C4-2B (cell line): ENCODE measurements at regions not wholly inside any gene's neighbourhood (a gene's known extent, or its start where the extent isn't known, plus 50 kb on each side); places are given as distances from the start of the nearest gene placed in this dataset.

Experiments used
- H3K27ac ChIP-seq: fragments of 450-650 bp; 2 replicates; pipeline ENCODE4 v1.5.1; 2017
- ZFX ChIP-seq: fragments of 450-650 bp; IDR thresholded peaks from 2 replicates; pipeline ENCODE4 v1.6.1; 2017
- TF ChIP-seq, protein P1 (sequence below): fragments of 450-650 bp; conservative IDR thresholded peaks from 2 replicates; pipeline ENCODE4 v1.5.1; 2017; ENCODE audit warnings: mild to moderate bottlenecking

DNA sequence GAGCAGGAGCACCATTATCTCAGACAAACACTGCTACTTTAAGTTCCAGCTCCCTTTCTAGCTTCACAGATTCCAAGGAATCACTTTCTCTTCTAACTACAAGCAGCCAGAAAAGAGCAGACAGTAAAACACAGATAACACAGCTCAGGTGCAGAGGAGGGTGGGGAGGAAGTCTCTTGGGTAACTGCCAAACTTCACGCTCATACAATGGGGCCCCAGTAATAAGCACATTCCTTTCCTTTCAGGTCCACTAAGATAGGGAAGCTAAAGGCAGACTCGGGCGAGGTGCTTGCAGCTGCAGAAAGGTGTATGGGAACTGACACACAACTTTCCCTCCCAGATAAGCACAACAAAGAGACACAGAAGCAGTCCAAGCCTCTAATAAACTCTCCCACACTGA, 69.2 kb upstream of the OR9G4 start:
- no peak overlapping the region for H3K27ac ChIP-seq
- no peak for TF ChIP-seq ZFX
- TF ChIP-seq, protein P1, sequence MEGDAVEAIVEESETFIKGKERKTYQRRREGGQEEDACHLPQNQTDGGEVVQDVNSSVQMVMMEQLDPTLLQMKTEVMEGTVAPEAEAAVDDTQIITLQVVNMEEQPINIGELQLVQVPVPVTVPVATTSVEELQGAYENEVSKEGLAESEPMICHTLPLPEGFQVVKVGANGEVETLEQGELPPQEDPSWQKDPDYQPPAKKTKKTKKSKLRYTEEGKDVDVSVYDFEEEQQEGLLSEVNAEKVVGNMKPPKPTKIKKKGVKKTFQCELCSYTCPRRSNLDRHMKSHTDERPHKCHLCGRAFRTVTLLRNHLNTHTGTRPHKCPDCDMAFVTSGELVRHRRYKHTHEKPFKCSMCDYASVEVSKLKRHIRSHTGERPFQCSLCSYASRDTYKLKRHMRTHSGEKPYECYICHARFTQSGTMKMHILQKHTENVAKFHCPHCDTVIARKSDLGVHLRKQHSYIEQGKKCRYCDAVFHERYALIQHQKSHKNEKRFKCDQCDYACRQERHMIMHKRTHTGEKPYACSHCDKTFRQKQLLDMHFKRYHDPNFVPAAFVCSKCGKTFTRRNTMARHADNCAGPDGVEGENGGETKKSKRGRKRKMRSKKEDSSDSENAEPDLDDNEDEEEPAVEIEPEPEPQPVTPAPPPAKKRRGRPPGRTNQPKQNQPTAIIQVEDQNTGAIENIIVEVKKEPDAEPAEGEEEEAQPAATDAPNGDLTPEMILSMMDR: no peak

DNA sequence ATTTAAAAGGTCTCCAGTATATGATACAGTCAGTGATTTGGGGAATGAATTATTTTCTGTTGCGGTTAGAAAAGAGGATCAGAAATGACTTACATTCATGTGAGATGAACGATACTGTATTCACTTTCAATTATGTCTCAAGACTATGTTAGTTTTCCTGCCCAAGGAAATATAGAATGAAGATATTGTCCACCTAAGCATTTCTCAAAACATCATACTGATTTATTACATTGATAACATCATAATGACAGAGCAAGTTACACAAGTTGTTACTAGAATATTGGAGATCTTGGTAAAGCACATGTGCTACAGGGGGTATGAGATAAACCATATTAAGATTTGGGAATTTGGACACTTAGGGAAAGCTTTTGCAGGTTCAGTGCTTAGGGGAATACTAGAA, 67.8 kb upstream of the OR9G4 start:
- TF ChIP-seq, protein P1: no peak
- no peak for TF ChIP-seq ZFX
- no peak overlapping the region for H3K27ac ChIP-seq

DNA sequence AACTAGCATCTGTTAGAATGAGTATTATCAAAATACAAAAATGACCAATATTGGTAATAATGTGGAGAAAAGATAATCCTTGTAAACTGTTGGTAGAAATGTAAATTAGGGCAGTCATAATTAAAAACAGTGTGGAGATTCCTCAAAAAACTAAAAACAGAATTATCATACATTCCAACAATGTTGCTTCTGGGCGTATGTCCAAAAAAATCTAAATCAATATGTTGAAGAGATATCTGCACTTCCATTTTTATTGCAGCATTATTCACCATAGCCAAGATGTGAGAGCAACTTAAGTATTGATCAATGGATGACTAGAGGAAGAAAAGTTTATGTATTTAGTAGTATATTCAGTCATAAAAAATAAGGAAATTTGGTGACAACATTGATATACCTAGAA, 59.8 kb upstream of the OR9G4 start:
- H3K27ac ChIP-seq: no peak overlapping the region
- TF ChIP-seq ZFX: no peak
- TF ChIP-seq, protein P1: no peak

DNA sequence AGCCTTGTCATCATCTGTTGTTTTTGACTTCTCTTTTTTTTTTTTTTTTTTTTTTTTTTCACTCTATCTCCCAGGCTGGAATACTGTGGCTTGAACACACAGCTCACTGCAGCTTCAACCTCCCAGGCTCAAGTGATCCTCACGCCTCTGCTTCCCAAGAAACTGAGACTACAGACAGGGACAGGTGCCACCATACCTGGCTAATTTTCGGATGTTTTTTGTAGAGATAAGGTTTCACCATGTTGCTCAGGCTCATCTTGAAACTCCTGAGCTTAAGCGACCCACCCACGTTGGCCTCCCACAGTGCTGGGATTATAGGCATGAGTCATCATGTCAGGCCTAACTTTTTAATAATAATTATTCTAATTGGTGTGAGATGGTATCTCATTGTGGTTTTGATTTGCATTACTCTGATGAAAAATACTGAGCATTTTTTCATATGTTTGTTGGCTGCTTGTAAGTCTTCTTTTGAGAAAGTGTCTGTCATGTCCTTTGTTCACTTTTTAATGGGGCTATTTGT, 51.3 kb upstream of the OR9G4 start:
- no peak overlapping the region for H3K27ac ChIP-seq
- TF ChIP-seq, protein P1: no peak
